Spleen (tissue), 11 donors: ENCODE measurements at regions not wholly inside any gene's neighbourhood (a gene's known extent, or its start where the extent isn't known, plus 50 kb on each side); places are given as distances from the start of the nearest gene placed in this dataset.

Experiments
- DNase-seq: peaks from one replicate; pipeline ENCODE4 v3.0.0-alpha.2; 2020
- H3K27ac ChIP-seq, 8 donors: fragments of 200-600 bp; sonication (generic) in 7 of 8; 1 replicate in 4 of 8; 2 replicates in 4 of 8; pipeline versions ENCODE4 v1.5.0 to v1.8.0; 2016 to 2021; ENCODE audit warnings: inconsistent platforms in 4 of 8, mild to moderate bottlenecking in 4 of 8, moderate library complexity in 1 of 8
- H3K27me3 ChIP-seq, 7 donors: fragments of 200-600 bp; sonication (generic) in 6 of 7; replicated peaks in 1 of 7; 1 replicate in 4 of 7; 2 replicates in 3 of 7; pipeline versions ENCODE4 v1.5.0 to v1.8.0; 2016 to 2021; ENCODE audit warnings: inconsistent platforms in 3 of 7, mild to moderate bottlenecking in 1 of 7
- H3K36me3 ChIP-seq, 6 donors: fragments of 200-600 bp; sonication (generic) in 5 of 6; 1 replicate in 4 of 6; 2 replicates in 2 of 6; pipeline versions ENCODE4 v1.5.0 to v1.8.0; 2016 to 2021; ENCODE audit warnings: inconsistent platforms in 2 of 6
- H3K4me1 ChIP-seq, 6 donors: fragments of 200-600 bp; sonication (generic) in 5 of 6; 1 replicate in 3 of 6; 2 replicates in 3 of 6; pipeline versions ENCODE4 v1.5.0 to v1.8.0; 2016 to 2021; ENCODE audit warnings: inconsistent platforms in 3 of 6
- H3K4me3 ChIP-seq, 8 donors: fragments of 200-600 bp; sonication (generic) in 7 of 8; 1 replicate in 4 of 8; 2 replicates in 4 of 8; pipeline versions ENCODE4 v1.5.0 to v1.8.0; 2016 to 2021; ENCODE audit warnings: inconsistent platforms in 4 of 8, mild to moderate bottlenecking in 4 of 8, moderate library complexity in 2 of 8
- H3K9me3 ChIP-seq, 8 donors: fragments of 200-600 bp; sonication (generic) in 7 of 8; 1 replicate in 4 of 8; 2 replicates in 4 of 8; pipeline versions ENCODE4 v1.5.0 to v1.8.0; 2016 to 2021; ENCODE audit warnings: inconsistent platforms in 4 of 8
- CTCF ChIP-seq, 11 experiments: fragments of 200-600 bp in 7 of 11; fragments of 450-650 bp in 4 of 11; sonication (generic) in 4 of 11; IDR thresholded peaks in 8 of 11; conservative IDR thresholded peaks in 3 of 11; 1 replicate in 7 of 11; 2 replicates in 4 of 11; pipeline versions ENCODE4 v1.4.0 to v1.8.0; 2016 to 2021; ENCODE audit warnings: antibody characterized with exemption in 11 of 11, inconsistent platforms in 4 of 11, mild to moderate bottlenecking in 1 of 11
- POLR2A ChIP-seq, 3 donors: fragments of 450-650 bp; IDR thresholded peaks; one replicate each; pipeline ENCODE4 v1.5.1; 2017; ENCODE audit warnings: antibody characterized with exemption in 3 of 3, mild to moderate bottlenecking in 1 of 3
- POLR2AphosphoS5 ChIP-seq, 3 donors: sonication (generic); formaldehyde crosslinking; IDR thresholded peaks; one replicate each; pipeline ENCODE4 v1.5.1; 2017; ENCODE audit warnings: antibody characterized with exemption in 3 of 3
- WGBS, 5 donors: extraction: QIAGEN DNeasy Blood & Tissue Kit in 3 of 5; methylation state at CpG; one replicate each; pipeline versions ENCODE4 v1.1.5 to v1.1.7; 2013 to 2018; 5-methylcytosine and 5-hydroxymethylcytosine counted together
- intact Hi-C: fragments of 100-400 bp; cut with DNase I; formaldehyde crosslinking; loops from one replicate; pipeline ENCODE4 v1.15.0; 2023; ENCODE audit warnings: low total_unique reads
- donor health status: healthy with polysubstance abuse.
- donor health status: DM: no; HTN: no; CAD: no; lungs with moderate emphysema.
- donor health status: DM: no; HTN: no; CAD: no.
- donor health status: Bipolar disorder and iron deficiency.
- donor health status: healthy.
- donor health status: DM: no; HTN: no; CAD: no.
- donor health status: DM: yes; HTN: yes; CAD: no.

GRCh38 chr3:102545276-102545675, 110.5 kb downstream of the ZPLD1 start:
- TF ChIP-seq POLR2AphosphoS5 (IDR thresholded peaks at IDR 0.05) (no peak), CTCF (IDR thresholded peaks at IDR 0.05 in 8 of 11, conservative IDR thresholded peaks at IDR 0.05 in 3 of 11) (no peak), POLR2A (IDR thresholded peaks at IDR 0.05) (no peak)
- Histone ChIP-seq H3K4me3 (no peak overlapping the region), H3K36me3 (no peaks in the 10 kb centered on the region), H3K9me3 (no peaks in the 10 kb centered on the region), H3K27me3 (peaks cover 0 to 5% (median 0%) of the 10 kb centered on the region in 7 donors), H3K27ac (no peak overlapping the region), H3K4me1 (no peaks in the 10 kb centered on the region)
- DNase-seq: no peak
- 74 to 88% (median 78%) methylated on average over 2 of the region's 2 CpGs for WGBS, 5 donors
- intact Hi-C loops: no loop called here

DNA sequence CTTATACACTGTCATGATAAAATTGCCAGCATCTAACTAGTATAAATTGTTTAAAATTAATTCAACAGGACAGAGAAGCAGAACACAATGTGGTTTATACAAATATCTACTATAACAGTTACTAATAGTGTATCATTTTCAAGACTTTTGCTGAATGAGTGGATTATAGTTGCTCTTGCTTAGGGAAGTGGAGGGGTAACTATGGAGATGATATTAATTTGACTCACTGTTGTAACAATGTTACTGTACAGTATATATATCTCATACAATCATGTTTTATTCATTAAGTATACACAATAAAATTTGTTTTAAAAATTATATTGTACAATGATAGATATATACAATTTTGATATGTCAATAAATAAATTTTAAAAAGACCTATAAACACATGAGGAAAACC, 119.1 kb downstream of the ZPLD1 start:
- Histone ChIP-seq H3K27me3 (peaks cover 0 to 4% (median 0%) of the 10 kb centered on the region in 7 donors), H3K4me1 (no peaks in the 10 kb centered on the region), H3K4me3 (no peak overlapping the region), H3K9me3 (no peaks in the 10 kb centered on the region), H3K36me3 (no peaks in the 10 kb centered on the region), H3K27ac (no peak overlapping the region)
- intact Hi-C loops: no loop called here
- TF ChIP-seq POLR2A (IDR thresholded peaks at IDR 0.05) (no peak), CTCF (IDR thresholded peaks at IDR 0.05 in 8 of 11, conservative IDR thresholded peaks at IDR 0.05 in 3 of 11) (no peak), POLR2AphosphoS5 (IDR thresholded peaks at IDR 0.05) (no peak)
- DNase-seq: no peak

DNA sequence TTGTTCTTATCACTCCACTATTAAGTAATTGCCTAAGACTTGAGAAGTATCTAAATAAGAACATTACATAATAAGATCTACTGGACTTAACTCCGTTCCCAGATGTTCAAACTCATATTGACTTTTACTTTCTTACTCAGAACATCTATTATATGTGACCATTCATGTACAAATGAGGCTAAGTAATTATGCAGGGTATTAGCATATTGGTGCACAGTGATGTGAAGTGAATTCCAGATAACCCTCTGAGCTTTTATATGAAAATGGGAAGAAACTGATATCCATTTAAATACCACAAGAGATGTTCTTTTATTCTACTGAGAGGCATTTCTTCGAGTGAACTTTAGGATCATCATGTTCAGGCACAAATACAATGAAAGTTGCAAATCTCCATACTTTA, 135.7 kb downstream of the ZPLD1 start:
- Histone ChIP-seq H3K9me3 (no peaks in the 10 kb centered on the region), H3K36me3 (no peaks in the 10 kb centered on the region), H3K4me3 (no peak overlapping the region), H3K27me3 (no peaks in the 10 kb centered on the region), H3K4me1 (no peaks in the 10 kb centered on the region), H3K27ac (no peak overlapping the region)
- 50 to 68% (median 60%) methylated on average over 2 of the region's 2 CpGs for WGBS, 5 donors
- TF ChIP-seq POLR2A (IDR thresholded peaks at IDR 0.05): no peak
- TF ChIP-seq CTCF (IDR thresholded peaks at IDR 0.05 in 8 of 11, conservative IDR thresholded peaks at IDR 0.05 in 3 of 11): no peak
- no peak for DNase-seq
- intact Hi-C loops: no loop called here

DNA sequence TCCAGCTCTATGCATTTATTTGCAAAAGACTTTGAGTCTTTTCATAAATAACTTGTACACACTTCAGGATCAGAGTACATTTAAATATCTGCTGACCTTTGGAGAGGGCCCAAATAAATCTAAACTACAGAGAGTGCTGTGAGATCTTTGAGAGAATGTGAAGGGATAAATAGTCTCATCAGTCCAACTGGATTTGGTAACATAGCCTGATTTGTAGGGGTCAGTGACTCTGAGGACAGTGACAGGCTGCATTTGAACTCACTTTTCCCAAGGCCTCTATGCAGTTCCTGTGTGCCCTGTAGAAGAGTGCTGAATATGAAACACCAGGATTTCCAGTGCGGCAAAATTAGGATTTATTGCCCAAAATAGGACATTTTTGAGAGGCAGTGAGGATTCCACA, 136.2 kb downstream of the ZPLD1 start:
- intact Hi-C loops: no loop called here
- TF ChIP-seq POLR2AphosphoS5 (IDR thresholded peaks at IDR 0.05) (no peak), CTCF (IDR thresholded peaks at IDR 0.05 in 8 of 11, conservative IDR thresholded peaks at IDR 0.05 in 3 of 11) (no peak), POLR2A (IDR thresholded peaks at IDR 0.05) (no peak)
- no peaks in the 10 kb centered on the region for H3K27me3 ChIP-seq
- no peak overlapping the region for H3K27ac ChIP-seq
- no peak overlapping the region for H3K4me3 ChIP-seq
- H3K4me1 ChIP-seq: no peaks in the 10 kb centered on the region
- no peak for DNase-seq
- WGBS, 5 donors: 78 to 88% (median 86%) methylated on average over 1 of the region's 1 CpG
- H3K36me3 ChIP-seq: no peaks in the 10 kb centered on the region
- no peaks in the 10 kb centered on the region for H3K9me3 ChIP-seq
